ENCODE measurements at regions not wholly inside any gene's neighbourhood (a gene's known extent, or its start where the extent isn't known, plus 50 kb on each side); places are given as distances from the start of the nearest gene placed in this dataset.

- no peak for TF ChIP-seq CTCF (IDR thresholded peaks at IDR 0.05; ENCODE audit: insufficient read depth, low read depth, low read length)
- TF ChIP-seq EZH2 (IDR thresholded peaks at IDR 0.05; ENCODE audit: insufficient read depth, low read length): no peak
These were observed 370.9 kb downstream of the MRPS30 start for GRCh38 chr5:45179686-45180085.

All from astrocyte (in vitro differentiated cells and primary cell).